HG03378 (cell line): ENCODE measurements at regions not wholly inside any gene's neighbourhood (a gene's known extent, or its start where the extent isn't known, plus 50 kb on each side); places are given as distances from the start of the nearest gene placed in this dataset.
"Not testable (repeated sequence)": the region's sequence is repeated elsewhere in the genome, so short reads cannot be mapped to it uniquely, and the experiment has no call there.

Experiments used
- ATAC-seq: cut with Tn5 transposase; IDR thresholded peaks from one replicate; pipeline ENCODE4 v1.9.1; 2021; ENCODE audit warnings: mild to moderate bottlenecking, moderate library complexity; ENCODE audit not compliant: unreplicated experiment

DNA sequence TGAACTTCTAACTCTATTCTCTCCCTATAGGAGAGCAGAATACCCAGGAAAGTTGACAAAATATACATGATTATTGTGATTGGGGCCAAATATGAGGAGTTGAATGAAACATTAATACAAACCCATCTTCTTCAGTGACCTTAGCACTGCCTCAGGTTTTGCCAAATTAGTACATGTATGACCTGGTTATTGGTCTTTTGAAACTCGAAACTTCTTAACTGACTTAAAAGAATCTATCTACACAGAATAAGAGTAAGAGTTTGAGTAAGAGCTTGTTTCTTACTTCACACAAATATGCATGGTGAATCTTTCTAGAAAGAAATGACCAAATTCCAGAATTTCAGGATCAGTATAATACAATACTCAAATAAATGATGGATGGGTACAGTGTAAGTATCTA is 213.0 kb upstream of the GK2 start:
- ATAC-seq = no peak

DNA sequence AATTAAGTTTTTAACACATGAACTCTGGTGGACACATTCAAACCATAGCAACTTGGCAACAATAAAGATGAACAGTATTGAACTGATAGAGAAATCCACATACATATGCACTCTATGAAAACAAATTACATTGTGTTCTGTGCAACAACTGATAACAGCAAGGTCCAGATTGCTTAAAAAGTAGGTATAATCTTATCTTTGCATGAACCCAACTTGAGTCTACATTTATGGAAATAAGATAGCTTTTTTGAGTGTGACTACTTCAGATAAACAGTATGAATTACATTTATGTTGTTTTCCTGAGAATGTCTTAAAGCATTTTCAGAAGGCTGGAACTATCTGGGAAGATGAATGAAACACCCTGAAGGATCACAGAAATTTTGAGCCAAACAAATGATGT is 212.6 kb upstream of the GK2 start:
- ATAC-seq = no peak

DNA sequence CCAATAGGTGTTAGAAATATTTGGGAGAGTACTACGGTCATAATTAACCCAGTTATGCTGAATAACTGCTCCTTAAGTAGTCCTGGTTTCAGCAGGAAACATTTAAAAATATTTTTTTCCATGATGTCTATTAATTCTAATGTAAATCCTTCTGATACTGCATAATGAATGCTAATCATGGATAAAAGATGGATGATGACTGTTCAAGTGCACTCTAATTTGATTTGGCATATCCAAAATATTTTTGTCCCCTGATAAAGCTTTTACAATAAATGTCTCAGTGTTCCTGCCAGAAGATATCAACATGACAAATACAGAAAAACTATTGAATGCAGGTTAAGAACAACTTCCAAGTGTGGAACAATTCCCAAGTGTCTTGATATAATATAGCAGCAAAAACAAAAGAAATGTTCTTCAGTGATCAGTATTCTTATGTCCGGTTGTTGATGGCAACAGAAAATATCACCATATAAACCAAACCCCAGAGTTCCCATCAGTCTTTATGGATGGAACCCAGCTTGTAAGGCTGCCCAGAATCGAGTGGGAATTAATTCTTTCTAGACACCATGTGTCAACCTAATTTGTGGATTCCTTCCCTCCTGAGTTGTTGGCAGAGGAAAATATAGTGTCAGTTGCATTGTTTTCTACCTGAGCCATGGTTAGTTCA is 205.4 kb upstream of the GK2 start:
- no peak for ATAC-seq

DNA sequence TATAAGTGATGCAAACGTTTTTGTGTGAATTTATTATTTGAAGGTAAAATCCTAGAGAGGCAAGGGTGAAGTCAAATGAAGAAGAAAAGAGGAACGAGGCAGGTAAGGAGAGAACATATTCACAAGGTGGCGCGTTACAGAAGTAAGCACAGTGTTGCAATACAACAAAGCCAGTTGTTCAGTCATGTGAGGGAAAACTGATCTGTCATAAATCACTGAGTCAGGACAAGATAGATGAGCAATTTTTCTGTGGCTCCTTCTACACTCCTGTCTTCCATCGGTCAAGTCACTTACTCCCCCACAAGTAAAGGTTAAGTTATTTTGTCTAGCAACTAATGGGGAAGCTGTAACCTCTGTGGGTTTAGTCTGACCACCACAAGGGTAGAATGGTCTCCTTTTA is 203.0 kb upstream of the GK2 start:
- no peak for ATAC-seq

DNA sequence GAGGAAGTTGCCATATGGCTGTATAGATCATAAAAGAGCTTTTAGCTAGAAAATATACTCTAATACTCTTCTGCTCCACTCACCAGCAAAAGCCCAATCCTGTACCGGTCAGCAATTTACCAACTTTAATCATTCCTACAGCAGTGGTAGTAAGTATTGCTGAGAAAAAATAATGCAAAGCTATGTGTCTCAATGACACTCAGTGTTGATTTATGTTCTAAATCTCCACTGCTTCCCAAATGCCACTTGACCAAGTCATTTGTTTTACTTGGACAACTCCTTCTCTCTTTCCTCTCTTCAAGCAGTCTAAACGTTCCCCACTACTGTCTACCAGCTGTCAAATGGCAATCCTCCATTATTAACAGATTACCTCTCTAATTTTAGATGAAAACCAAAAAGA is 201.8 kb upstream of the GK2 start:
- ATAC-seq = no peak

DNA sequence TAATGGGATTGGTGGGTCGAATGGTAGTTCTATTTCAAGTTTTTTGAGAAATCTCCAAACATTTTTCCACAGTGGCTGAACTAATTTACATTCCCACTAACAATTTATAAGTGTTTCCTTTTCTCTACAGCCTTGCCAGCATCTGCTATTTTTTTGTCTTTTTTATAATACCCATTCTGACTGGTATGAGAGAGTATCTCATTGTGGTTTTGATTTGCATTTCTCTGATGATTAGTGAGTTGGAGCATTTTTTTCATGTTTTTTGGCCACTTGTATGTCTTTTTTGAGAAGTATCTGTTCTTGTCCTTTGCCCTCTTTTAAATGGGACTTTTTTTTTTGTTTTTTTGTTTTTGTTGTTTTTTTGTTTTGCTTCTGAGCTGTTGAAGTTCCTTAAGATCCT is 200.0 kb upstream of the GK2 start:
- no peak for ATAC-seq

DNA sequence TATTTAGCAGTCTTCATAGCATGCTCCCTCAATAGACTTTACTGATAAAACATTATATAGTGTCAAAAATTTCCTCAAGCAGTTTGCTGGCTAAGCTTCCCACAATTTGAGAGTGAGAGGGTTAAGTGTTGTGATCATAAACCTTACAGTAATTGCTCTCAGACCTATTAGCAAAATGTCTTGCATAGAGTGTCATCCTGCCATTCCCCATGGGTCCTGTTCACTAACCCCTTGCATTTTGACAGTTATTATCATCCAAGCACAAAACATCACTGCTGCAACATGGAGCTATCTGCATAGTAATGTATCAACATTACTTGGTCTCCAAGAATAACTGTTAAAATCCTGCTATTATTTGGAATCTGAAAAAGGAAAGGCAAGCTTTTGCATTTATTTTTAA is 196.1 kb upstream of the GK2 start:
- no peak for ATAC-seq

DNA sequence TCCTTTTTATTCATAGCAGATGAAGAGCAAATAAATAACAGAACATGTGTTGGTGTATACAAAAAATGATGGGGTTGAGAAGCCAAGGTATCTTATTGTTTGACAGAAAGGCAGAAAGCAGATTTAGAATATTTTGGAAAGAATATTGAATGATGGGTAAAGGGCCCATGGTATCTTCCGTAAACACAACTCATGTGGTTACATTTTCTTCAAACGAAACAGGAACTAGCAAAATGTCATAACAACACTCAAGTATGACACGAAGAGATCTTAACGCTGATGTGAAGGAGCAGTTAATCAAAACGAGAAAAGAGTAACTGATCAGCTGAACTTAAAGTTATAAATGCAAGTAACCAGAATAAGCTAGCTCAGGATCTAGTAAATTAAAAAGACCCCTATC is 195.7 kb upstream of the GK2 start:
- peak; percentile 68 for ATAC-seq

DNA sequence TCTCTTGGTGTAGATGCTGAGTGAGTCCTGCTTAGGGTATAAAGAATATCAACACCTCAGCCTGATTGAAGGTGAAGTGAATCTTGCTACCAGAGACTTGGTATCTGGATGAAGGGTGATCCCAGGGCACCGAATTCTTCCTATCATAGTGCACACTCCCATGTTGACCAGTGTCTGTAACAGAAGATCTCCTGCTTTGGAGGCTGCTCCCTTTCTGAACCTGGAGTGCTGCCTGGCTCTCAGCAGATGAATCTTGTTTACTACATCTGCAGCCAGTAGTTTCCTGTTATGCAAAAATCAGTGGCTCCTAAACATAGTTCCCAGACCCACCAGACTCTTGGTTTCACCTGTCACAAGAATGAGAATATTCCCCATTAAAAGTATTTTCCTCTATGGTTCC is 191.7 kb upstream of the GK2 start:
- no peak for ATAC-seq

DNA sequence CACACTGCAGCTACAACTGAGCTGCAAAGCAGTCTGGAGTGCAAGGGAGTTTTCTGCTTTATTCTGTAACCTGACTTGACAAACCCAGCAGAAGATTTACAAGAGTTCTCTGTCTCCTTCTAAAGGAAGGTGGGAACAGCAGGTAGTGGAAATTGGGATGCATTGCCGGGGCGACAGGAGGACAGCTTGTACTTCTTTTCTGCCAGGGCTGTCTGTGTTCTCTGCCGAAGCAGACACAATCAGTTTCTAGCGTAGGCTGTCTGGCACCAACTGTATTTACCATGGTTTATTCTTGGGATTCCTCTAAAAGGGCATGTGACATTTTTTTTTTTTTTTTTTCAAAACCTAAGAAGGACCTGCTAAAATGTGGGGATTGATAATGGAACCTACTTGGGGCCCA is 190.8 kb upstream of the GK2 start:
- no peak for ATAC-seq

DNA sequence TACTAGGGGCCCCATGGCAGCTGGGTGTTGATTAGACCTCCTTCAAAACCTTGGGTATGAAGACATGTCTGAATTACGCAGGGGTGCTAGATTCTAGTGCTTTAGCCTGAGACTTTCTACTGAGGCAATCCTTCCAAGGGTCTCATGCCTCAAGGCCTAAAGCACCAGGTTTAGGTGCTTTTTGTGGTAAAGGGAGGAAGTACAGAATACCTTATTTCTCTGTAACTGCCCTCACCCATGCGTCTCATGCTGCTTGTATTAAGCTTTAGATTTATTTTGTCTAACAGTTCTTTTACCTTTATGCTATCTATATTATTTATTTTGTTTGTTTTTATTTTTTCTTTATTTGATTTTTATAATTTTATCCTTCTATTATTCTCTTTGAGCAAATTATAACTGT is 190.2 kb upstream of the GK2 start:
- ATAC-seq = no peak

DNA sequence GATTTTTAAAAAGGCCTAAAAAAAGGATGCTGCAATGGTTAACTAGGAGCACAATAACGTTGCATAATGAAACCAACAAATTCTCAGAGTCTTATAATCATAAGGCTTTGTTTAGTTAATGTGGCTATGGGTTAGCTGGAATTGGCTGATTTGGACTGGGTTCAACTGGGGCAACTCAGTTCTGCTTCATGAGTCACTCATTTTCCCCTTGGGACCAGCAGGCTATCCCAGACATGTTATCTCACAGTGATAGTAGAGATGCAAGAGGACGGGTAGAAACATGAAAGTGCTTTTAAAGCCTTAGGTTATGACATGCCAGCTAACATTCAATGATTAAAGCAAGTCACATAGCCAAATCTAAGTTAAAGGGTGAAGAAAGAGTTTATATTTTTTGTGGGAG is 189.2 kb upstream of the GK2 start:
- ATAC-seq = no peak

DNA sequence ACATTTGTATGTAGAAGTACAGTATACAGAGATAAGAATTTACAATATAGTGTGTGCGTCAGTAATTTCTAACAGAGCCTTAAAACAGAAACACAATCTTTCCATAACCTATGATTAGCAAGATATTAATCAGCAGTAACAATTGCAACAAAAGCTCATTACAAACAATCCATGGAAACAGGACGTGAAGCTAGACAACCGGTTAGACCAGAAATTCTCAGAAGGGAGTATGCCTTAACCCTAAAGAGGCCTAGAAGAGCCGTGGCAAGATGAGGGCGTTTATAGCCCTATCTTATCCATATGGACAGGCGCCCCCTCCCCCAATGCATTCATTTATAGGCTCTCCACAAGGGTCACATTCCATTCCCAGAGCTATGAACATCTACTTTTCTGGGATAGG is 184.2 kb upstream of the GK2 start:
- ATAC-seq = not testable (repeated sequence)

DNA sequence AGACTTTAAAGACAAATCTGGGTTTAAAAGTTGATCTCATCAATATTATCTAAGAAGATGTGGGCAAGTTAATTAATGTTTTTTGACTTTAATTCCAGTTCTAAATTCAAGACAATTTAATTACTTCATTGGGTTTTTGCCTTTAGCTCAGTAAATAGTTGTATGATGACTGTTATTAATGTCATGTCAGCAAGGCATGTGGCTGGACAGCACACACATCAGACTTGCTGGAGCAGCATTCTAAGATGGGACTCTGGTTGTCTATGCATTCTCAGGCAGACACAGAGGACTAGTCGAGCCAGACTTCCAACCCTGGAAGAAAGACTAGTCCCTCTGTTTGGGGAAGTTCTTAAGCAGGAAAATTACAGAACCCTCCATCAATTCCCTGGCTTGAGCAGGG is 180.7 kb upstream of the GK2 start:
- no peak for ATAC-seq

DNA sequence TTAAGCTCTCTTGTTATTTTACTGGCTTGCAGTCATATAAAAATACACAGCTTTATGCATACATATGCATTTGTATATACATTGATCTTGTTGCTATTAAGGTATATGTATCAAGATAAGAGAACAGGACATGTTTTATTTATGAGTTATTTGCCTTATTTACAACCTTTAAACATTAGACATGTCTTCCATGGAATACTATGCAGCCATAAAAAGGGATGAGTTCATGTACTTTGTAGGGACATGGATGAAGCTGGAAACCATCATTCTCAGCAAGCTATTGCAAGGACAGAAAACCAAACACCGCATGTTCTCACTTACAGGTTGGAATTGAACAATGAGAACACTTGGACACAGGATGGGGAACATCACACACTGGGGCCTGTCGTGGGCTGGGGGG is 179.2 kb upstream of the GK2 start:
- ATAC-seq = not testable (repeated sequence)

DNA sequence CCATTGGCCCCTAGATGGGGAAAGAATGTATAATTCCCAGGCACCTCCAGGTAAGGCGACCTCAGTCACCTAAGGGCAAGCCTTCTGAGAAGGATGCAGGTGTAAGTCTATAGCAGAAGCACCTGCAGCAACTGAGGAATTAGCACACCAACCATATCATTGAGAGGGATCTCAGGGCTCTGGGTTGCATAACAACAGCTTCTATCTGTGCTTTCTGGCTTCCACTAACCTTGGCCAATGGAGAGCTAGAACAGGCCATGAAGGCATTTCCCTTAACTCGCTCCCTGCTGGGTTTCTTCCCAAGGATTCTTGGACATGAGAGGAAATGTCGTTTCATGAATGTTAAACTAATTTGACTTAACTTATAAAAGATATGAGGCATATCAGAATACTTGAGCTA is 177.8 kb upstream of the GK2 start:
- ATAC-seq = no peak

DNA sequence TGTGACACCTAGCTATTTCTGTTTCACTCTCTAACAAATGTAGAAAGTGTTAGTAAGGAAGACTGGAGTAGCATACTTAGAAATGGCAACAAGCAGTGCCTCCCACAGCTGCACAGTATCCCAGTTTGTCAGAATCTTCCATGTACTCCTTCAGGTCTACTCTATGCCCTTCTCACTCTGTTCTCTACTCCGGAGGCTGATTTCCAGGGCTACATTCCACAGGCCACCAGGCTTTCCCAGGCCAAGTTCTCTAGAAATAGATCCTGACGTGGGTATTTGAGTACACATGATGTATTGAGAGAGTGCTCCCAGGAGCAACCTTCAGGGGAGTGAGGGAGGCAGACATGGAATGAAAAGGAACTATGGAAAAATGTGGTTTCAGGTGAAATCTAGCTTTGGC is 177.3 kb upstream of the GK2 start:
- no peak for ATAC-seq

DNA sequence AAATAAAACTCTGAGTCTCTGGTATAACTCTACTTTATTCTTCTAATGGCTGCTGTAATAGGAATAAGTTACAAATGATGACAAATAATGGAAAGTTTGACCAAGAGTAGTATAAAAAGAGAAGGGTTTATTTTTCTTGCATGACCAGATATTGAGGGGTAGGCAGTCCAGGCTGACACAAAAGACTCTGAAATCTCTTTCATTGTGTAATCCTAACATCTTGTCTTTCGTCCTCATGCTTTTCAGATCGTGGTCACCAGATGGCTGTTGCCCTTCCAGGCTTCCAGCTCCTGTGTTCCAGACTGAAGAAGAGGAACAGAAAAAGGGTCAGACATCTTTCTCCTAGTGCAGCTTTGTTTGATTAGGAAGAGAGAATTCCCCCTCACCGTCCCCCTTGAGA is 176.9 kb upstream of the GK2 start:
- no peak for ATAC-seq

DNA sequence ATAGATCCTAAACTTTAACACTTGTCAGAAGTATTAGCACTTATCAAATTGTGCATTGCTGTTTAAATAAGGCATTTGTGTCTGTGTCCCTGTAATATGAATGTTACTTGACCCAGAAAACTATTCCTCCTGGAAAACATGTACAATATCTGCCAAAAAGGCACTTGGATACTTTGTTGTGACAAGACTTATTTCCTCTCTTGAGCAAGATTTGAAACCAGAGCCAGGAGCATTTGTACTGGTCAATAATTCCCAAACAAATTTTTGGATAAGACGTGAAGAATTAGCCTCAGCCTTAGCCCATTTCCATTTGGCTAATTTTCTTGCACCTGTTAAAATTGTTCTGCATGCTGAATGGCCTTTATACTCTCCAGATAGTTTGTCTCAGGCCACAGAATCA is 176.3 kb upstream of the GK2 start:
- ATAC-seq = no peak

DNA sequence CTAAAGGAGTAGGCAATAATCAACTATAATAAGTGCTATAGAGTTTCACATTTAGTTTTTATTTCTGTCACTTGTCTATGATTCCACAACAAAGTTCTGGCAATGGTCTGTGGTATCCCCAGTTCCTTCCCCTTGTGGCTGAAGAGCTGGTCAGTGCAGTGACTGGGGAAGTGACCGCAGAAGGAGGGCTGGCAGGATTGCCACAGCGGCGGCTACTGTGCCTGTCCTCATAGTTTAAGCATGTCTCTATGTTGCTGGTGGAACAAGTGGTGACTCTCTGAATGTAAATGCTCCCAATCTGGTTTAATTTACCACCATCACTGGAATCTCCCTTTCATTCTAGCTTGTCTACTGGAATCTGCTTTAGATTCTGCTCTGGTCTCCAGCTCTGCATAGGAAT is 170.6 kb upstream of the GK2 start:
- no peak for ATAC-seq

DNA sequence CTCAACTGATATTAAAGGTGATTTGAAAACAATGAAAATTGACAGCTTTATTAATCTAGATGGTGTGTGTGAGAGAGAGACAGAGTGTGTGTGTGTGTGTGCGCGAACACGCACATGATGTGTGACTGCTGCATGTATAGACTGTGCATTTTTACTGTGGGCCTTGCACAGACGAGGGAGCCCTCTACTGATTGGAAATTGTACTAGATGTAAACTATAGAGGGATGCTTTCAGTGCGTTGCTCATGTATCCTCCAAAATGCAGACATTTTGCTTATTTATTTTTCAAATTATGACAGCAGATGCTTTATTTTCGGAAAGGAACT is 168.4 kb upstream of the GK2 start:
- peak; percentile 66 for ATAC-seq

DNA sequence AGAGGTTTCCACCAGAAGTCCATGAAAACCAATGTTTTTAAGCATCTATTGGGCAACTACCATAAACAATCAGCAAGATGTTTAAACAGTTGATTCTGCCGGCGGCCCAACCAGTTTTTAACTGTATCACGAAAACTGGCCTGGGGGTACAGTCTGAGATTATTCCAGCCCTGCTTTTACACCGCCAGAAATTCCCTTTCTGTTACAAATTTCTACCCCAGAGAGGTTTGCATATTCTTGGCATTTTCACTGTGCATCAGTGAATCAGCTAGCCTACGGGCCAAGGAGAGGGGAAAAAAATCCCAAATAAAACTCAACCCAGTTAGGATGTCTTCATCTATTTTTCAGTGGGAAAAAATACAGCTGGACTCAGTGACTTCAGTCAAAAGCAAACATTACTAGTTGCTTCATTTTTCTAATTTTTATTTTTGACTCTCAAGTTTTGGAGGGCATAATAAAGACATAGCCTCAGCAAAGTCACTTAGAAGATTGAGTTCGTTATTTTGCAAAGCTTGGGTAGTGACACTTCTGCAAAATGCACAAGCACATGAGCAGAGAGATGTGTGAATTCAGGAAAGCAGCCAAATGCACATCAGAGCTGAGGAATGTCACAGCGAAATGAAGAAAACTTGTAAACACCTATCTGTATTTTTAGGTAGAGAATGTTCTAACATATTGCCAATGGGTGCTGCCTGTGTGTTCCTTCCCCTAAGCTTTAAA is 167.8 kb upstream of the GK2 start:
- ATAC-seq = no peak
